Osteoblast (primary cell): ENCODE measurements at regions not wholly inside any gene's neighbourhood (a gene's known extent, or its start where the extent isn't known, plus 50 kb on each side); places are given as distances from the start of the nearest gene placed in this dataset.

Source experiments
- DNase-seq: peaks from one replicate; pipeline ENCODE4 v3.0.0; 2011; ENCODE audit warnings: low spot score, mixed read lengths; ENCODE audit not compliant: insufficient read length; ENCODE audit errors: missing footprints
- H2AFZ ChIP-seq: 2 replicates; pipeline ENCODE4 v1.6.0; 2011; ENCODE audit warnings: mild to moderate bottlenecking, low read length
- H3K27ac ChIP-seq: 2 replicates; pipeline ENCODE4 v1.5.1; 2011; ENCODE audit warnings: mild to moderate bottlenecking, low read depth, low read length, moderate library complexity
- H3K27me3 ChIP-seq: 2 replicates; pipeline ENCODE4 v1.6.0; 2012; ENCODE audit warnings: mild to moderate bottlenecking, control low read depth, inconsistent platforms, low read length, moderate library complexity; ENCODE audit not compliant: insufficient read depth
- H3K36me3 ChIP-seq: 2 replicates; pipeline ENCODE4 v1.5.1; 2011; ENCODE audit warnings: mild to moderate bottlenecking, low read length, control low read depth, moderate library complexity; ENCODE audit not compliant: insufficient read depth
- H3K4me1 ChIP-seq: 2 replicates; pipeline ENCODE4 v1.5.1; 2011; ENCODE audit warnings: mild to moderate bottlenecking, low read length, control low read depth, moderate library complexity; ENCODE audit not compliant: insufficient read depth
- H3K4me2 ChIP-seq: 2 replicates; pipeline ENCODE4 v1.6.0; 2011; ENCODE audit warnings: mild to moderate bottlenecking, low read length; ENCODE audit not compliant: insufficient read depth
- H3K4me3 ChIP-seq: fragments of 200-600 bp; sonication (generic); 3 replicates; pipeline ENCODE4 v1.5.1; 2012; ENCODE audit warnings: mild to moderate bottlenecking, low read length, inconsistent platforms; ENCODE audit not compliant: insufficient read depth
- H3K79me2 ChIP-seq: 2 replicates; pipeline ENCODE4 v1.6.0; 2012; ENCODE audit warnings: mild to moderate bottlenecking, low read length, control low read depth, inconsistent platforms; ENCODE audit not compliant: insufficient read depth
- H3K9me3 ChIP-seq: 2 replicates; pipeline ENCODE4 v1.5.1; 2011; ENCODE audit warnings: low read depth, low read length, control low read depth
- H4K20me1 ChIP-seq: 2 replicates; pipeline ENCODE4 v1.6.0; 2012; ENCODE audit warnings: mild to moderate bottlenecking, low read length, control low read depth; ENCODE audit not compliant: insufficient read depth
- CTCF ChIP-seq: IDR thresholded peaks from 2 replicates; pipeline ENCODE4 v1.5.1; 2011; ENCODE audit warnings: mild to moderate bottlenecking, low read depth, low read length, moderate library complexity; ENCODE audit errors: extremely low read depth

DNA sequence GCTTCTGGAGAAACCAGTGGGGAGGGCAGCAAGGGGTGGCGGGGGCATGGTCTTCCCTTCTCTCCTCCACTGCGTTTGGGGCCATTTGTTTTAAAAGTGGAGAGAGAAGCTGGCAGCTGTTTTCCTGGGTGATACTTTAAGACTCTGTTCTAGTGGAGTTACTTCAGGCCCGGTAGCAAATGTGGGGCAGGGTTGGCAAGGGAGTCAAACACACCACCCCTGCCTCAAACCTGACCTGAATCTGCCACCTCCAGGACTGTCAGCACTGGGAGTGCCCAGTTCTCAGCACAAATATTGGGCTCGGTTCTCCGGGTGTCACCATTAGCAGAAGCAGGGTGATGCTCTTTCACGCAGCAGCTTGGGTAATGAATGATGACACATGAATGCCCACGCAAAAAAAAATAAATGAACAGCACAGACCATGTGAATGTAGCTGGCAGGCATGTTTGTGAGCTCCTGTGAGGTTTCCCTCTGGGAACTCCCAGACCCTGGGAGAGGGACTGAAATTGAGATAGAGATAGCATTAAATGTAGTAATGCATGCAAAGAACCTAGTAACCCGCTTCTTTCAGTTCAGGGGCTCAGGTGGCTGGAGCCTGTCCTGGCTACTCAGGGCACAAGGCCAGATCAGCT, 424.0 kb downstream of the MCTP2 start:
- Histone ChIP-seq H2AFZ (no peak overlapping the region), H3K4me3 (no peak overlapping the region), H3K9me3 (no peaks in the 10 kb centered on the region), H3K79me2 (no peaks in the 10 kb centered on the region), H3K27me3 (no peaks in the 10 kb centered on the region), H3K4me1 (no peaks in the 10 kb centered on the region), H3K27ac (no peak overlapping the region), H4K20me1 (no peaks in the 10 kb centered on the region), H3K4me2 (no peak overlapping the region), H3K36me3 (no peaks in the 10 kb centered on the region)
- no peak for DNase-seq
- TF ChIP-seq CTCF, result no peak

DNA sequence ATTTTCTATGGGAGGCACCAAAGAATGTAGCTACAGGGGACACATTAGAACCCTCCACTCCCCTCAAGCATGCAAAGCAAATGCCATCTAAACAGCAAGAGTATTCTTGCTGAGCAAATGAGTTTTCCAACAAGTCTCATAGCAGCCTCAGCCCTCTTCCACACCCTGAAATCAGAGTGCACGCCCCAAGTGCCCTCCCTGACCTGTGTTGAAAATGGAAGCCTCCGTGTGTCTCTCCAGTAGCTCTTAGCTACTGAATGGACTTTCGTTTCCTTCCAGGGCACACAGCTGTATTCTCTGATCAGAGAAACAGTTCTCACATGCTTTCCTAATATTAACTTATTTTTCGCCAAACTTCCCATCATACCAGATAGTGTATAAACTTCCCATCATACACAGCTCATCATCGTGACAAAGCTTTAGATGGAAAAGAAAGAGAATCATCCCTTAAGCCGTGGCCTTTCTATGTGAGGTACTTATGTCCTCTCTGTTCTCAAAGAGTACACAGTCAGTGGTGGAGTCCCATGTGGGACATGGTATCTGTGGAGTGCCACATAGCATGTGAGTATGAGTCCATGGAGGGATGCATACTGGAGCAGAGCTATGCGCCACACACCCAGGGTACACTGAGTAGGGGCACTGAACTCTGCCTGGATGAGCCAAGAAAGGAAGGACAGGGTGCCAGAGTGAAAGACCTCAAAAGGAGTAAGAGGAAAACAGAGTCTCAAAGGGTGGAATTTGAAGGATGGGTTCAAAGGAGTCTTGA, 434.5 kb downstream of the MCTP2 start:
- H3K4me1 ChIP-seq, result no peaks in the 10 kb centered on the region
- no peaks in the 10 kb centered on the region for H4K20me1 ChIP-seq
- H3K79me2 ChIP-seq, result no peaks in the 10 kb centered on the region
- H3K9me3 ChIP-seq, result no peaks in the 10 kb centered on the region
- H2AFZ ChIP-seq, result no peak overlapping the region
- DNase-seq, result no peak
- H3K4me3 ChIP-seq, result no peak overlapping the region
- no peak overlapping the region for H3K27ac ChIP-seq
- no peak for TF ChIP-seq CTCF
- no peaks in the 10 kb centered on the region for H3K36me3 ChIP-seq
- no peak overlapping the region for H3K4me2 ChIP-seq
- H3K27me3 ChIP-seq, result no peaks in the 10 kb centered on the region

DNA sequence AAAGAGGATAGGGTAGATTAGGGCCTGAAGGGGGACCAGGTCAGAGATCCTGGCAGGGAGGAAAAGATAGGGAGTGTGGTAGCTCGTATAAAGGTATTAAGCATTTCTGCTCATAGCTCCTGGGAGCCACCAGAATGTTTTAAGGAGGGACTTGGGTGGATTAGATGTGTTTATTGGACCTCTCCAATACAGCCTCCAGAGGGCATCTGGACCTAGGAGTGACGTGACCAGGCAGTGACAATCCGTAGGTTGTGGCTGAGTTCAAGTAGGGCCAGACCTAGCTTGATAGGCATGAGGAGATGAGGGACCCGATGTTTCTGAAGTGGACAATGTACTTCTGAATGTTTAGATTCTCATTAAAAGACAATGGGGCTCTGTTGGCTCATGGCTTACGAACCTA, 435.2 kb downstream of the MCTP2 start:
- no peak for DNase-seq
- Histone ChIP-seq H3K4me3 (no peak overlapping the region), H3K4me1 (no peaks in the 10 kb centered on the region), H3K27ac (no peak overlapping the region), H3K4me2 (no peak overlapping the region), H4K20me1 (no peaks in the 10 kb centered on the region), H3K9me3 (no peaks in the 10 kb centered on the region), H3K27me3 (no peaks in the 10 kb centered on the region), H2AFZ (no peak overlapping the region), H3K79me2 (no peaks in the 10 kb centered on the region), H3K36me3 (no peaks in the 10 kb centered on the region)
- TF ChIP-seq CTCF, result no peak

DNA sequence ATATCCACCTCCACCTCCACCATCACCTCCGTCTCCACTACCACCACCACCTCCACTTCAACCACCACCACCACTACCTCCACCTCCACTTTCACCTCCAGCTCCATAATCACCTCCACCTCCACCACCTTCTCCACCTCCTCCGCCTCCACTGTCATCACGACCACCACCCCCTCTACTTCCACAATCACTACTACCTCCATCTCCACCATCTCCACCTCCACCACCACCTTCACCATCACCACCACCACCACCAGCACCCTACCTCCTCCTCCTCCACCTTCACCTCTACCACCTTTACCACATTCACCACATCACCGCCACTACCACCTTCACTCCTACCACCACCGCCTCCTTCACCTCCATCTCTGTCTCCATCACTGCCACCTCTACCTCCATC, 435.7 kb downstream of the MCTP2 start:
- TF ChIP-seq CTCF, result no peak
- H3K27me3 ChIP-seq, result no peaks in the 10 kb centered on the region
- no peak overlapping the region for H3K4me3 ChIP-seq
- no peak overlapping the region for H3K4me2 ChIP-seq
- no peaks in the 10 kb centered on the region for H3K36me3 ChIP-seq
- no peaks in the 10 kb centered on the region for H3K4me1 ChIP-seq
- H4K20me1 ChIP-seq, result no peaks in the 10 kb centered on the region
- no peak overlapping the region for H2AFZ ChIP-seq
- H3K9me3 ChIP-seq, result no peaks in the 10 kb centered on the region
- no peaks in the 10 kb centered on the region for H3K79me2 ChIP-seq
- no peak overlapping the region for H3K27ac ChIP-seq
- no peak for DNase-seq
